Adipocyte (in vitro differentiated cells): ENCODE measurements at regions not wholly inside any gene's neighbourhood (a gene's known extent, or its start where the extent isn't known, plus 50 kb on each side); places are given as distances from the start of the nearest gene placed in this dataset.
A peak's percentile ranks its signal among the peaks of the same experiment; 100 is the strongest.
"Not testable (repeated sequence)": the region's sequence is repeated elsewhere in the genome, so short reads cannot be mapped to it uniquely, and the experiment has no call there.

Experiments used
- DNase-seq: peaks from one replicate; pipeline ENCODE4 v3.0.0-alpha.2; 2015; ENCODE audit warnings: low read depth
- H3K27me3 ChIP-seq: replicated peaks from 2 replicates; pipeline ENCODE4 v1.7.0; 2013; ENCODE audit warnings: mild to moderate bottlenecking, low read length, moderate library complexity; ENCODE audit not compliant: control insufficient read depth, insufficient read depth
- H3K36me3 ChIP-seq: 2 replicates; pipeline ENCODE4 v1.7.0; 2013; ENCODE audit warnings: low read length, mild to moderate bottlenecking, moderate library complexity; ENCODE audit not compliant: control insufficient read depth, insufficient read depth, severe bottlenecking
- H3K4me1 ChIP-seq: 2 replicates; pipeline ENCODE4 v1.7.0; 2013; ENCODE audit warnings: mild to moderate bottlenecking, low read length, moderate library complexity; ENCODE audit not compliant: control insufficient read depth, insufficient read depth
- H3K4me3 ChIP-seq: 2 replicates; pipeline ENCODE4 v1.7.0; 2013; ENCODE audit warnings: mild to moderate bottlenecking, low read length, moderate library complexity
- H3K9ac ChIP-seq: 2 replicates; pipeline ENCODE4 v1.7.0; 2013; ENCODE audit warnings: mild to moderate bottlenecking, low read length, moderate library complexity
- H3K9me3 ChIP-seq: 2 replicates; pipeline ENCODE4 v1.7.0; 2013; ENCODE audit warnings: mild to moderate bottlenecking, low read length, moderate library complexity; ENCODE audit not compliant: control insufficient read depth

GRCh38 chr2:180236061-180236460 lies 229.0 kb upstream of the CWC22 start:
- not testable (repeated sequence) for H3K9ac ChIP-seq, H3K27me3 ChIP-seq, DNase-seq, H3K36me3 ChIP-seq, H3K9me3 ChIP-seq, H3K4me1 ChIP-seq, H3K4me3 ChIP-seq

GRCh38 chr2:180235506-180235905 lies 228.4 kb upstream of the CWC22 start:
- not testable (repeated sequence) for DNase-seq, H3K36me3 ChIP-seq, H3K9ac ChIP-seq, H3K4me3 ChIP-seq, H3K9me3 ChIP-seq, H3K4me1 ChIP-seq, H3K27me3 ChIP-seq

GRCh38 chr2:180234991-180235390 lies 227.9 kb upstream of the CWC22 start:
- not testable (repeated sequence) for DNase-seq, H3K27me3 ChIP-seq

GRCh38 chr2:180231015-180231414 lies 223.9 kb upstream of the CWC22 start:
- no peaks in the 10 kb centered on the region for H3K9me3 ChIP-seq
- H3K36me3 ChIP-seq, result no peaks in the 10 kb centered on the region
- H3K4me1 ChIP-seq, result peaks cover 34% of the 10 kb centered on the region
- H3K27me3 ChIP-seq, result no peaks in the 10 kb centered on the region
- H3K4me3 ChIP-seq, result no peak overlapping the region
- DNase-seq, result no peak
- H3K9ac ChIP-seq, result no peak overlapping the region

More at GRCh38 chr2:180234991-180235390, 227.9 kb upstream of the CWC22 start:
- not testable (repeated sequence) for H3K9me3 ChIP-seq, H3K36me3 ChIP-seq, H3K4me1 ChIP-seq, H3K4me3 ChIP-seq, H3K9ac ChIP-seq

- H3K9me3 ChIP-seq, result peaks cover 4% of the 10 kb centered on the region
- H3K4me1 ChIP-seq, result peaks cover 49% of the 10 kb centered on the region
- no peak overlapping the region for H3K9ac ChIP-seq
- peak; percentile 25 for DNase-seq
- no peak overlapping the region for H3K4me3 ChIP-seq
- H3K36me3 ChIP-seq, result no peaks in the 10 kb centered on the region
- no peaks in the 10 kb centered on the region for H3K27me3 ChIP-seq
Measured at GRCh38 chr2:180227461-180227860, 220.4 kb upstream of the CWC22 start.

- H3K36me3 ChIP-seq, result no peaks in the 10 kb centered on the region
- H3K4me3 ChIP-seq, result peak overlapping the region; percentile 1
- no peak for DNase-seq
- H3K27me3 ChIP-seq, result no peaks in the 10 kb centered on the region
- peaks cover 56% of the 10 kb centered on the region for H3K4me1 ChIP-seq
- H3K9me3 ChIP-seq, result peaks cover 4% of the 10 kb centered on the region
- H3K9ac ChIP-seq, result no peak overlapping the region
Measured at GRCh38 chr2:180225118-180225517, 218.0 kb upstream of the CWC22 start.

- no peaks in the 10 kb centered on the region for H3K36me3 ChIP-seq
- H3K4me3 ChIP-seq, result peak overlapping the region; percentile 48
- H3K9ac ChIP-seq, result peak overlapping the region; percentile 39
- H3K4me1 ChIP-seq, result peaks cover 40% of the 10 kb centered on the region
- H3K27me3 ChIP-seq, result no peaks in the 10 kb centered on the region
- peaks cover 13% of the 10 kb centered on the region for H3K9me3 ChIP-seq
- DNase-seq, result peak; percentile 89
Measured at GRCh38 chr2:180222644-180223043, 215.5 kb upstream of the CWC22 start.

- Histone ChIP-seq H3K4me1 (peaks cover 28% of the 10 kb centered on the region), H3K9me3 (peaks cover 16% of the 10 kb centered on the region), H3K9ac (no peak overlapping the region), H3K27me3 (no peaks in the 10 kb centered on the region), H3K36me3 (no peaks in the 10 kb centered on the region), H3K4me3 (no peak overlapping the region)
- no peak for DNase-seq
Measured at GRCh38 chr2:180219491-180219890, 212.4 kb upstream of the CWC22 start.

- H3K27me3 ChIP-seq, result no peaks in the 10 kb centered on the region
- H3K9me3 ChIP-seq, result no peaks in the 10 kb centered on the region
- peak; percentile 43 for DNase-seq
- H3K4me3 ChIP-seq, result no peak overlapping the region
- H3K9ac ChIP-seq, result no peak overlapping the region
- peaks cover 45% of the 10 kb centered on the region for H3K4me1 ChIP-seq
- H3K36me3 ChIP-seq, result no peaks in the 10 kb centered on the region
Measured at GRCh38 chr2:180208841-180209240, 201.7 kb upstream of the CWC22 start.

- Histone ChIP-seq H3K9ac (no peak overlapping the region), H3K9me3 (no peaks in the 10 kb centered on the region), H3K4me3 (no peak overlapping the region), H3K36me3 (no peaks in the 10 kb centered on the region), H3K27me3 (no peaks in the 10 kb centered on the region), H3K4me1 (peaks cover 56% of the 10 kb centered on the region)
- no peak for DNase-seq
Measured at GRCh38 chr2:180205621-180206235, 198.6 kb upstream of the CWC22 start.

GRCh38 chr2:180203972-180204371 lies 196.9 kb upstream of the CWC22 start:
- Histone ChIP-seq H3K9ac (peak overlapping the region; percentile 35), H3K9me3 (no peaks in the 10 kb centered on the region), H3K27me3 (no peaks in the 10 kb centered on the region), H3K36me3 (no peaks in the 10 kb centered on the region), H3K4me3 (peak overlapping the region; percentile 45), H3K4me1 (peaks cover 53% of the 10 kb centered on the region)
- DNase-seq, result peak; percentile 51

- H3K4me3 ChIP-seq, result peak overlapping the region; percentile 60
- H3K9ac ChIP-seq, result peak overlapping the region; percentile 55
- H3K27me3 ChIP-seq, result no peaks in the 10 kb centered on the region
- peak; percentile 9 for DNase-seq
- H3K36me3 ChIP-seq, result no peaks in the 10 kb centered on the region
- no peaks in the 10 kb centered on the region for H3K9me3 ChIP-seq
- H3K4me1 ChIP-seq, result peaks cover 44% of the 10 kb centered on the region
Measured at GRCh38 chr2:180202467-180202951, 195.4 kb upstream of the CWC22 start.
